DND-41 (cell line): ENCODE measurements at regions not wholly inside any gene's neighbourhood (a gene's known extent, or its start where the extent isn't known, plus 50 kb on each side); places are given as distances from the start of the nearest gene placed in this dataset.

Source experiments
- CTCF ChIP-seq: IDR thresholded peaks from 2 replicates; pipeline ENCODE4 v1.5.1; 2012; ENCODE audit warnings: borderline replicate concordance, low read length, moderate library complexity, mild to moderate bottlenecking; ENCODE audit not compliant: poor library complexity, severe bottlenecking; ENCODE audit errors: extremely low read depth
- EZH2 ChIP-seq: IDR thresholded peaks from 3 replicates; pipeline ENCODE4 v1.6.1; 2012; ENCODE audit warnings: borderline replicate concordance, low read depth, mild to moderate bottlenecking, moderate library complexity, low read length, inconsistent platforms; ENCODE audit not compliant: severe bottlenecking

GRCh38 chr13:40240293-40240692, 426.1 kb downstream of the FOXO1 start:
- TF ChIP-seq CTCF (no peak), EZH2 (no peak)
